Fibroblast of skin of back (primary cell): ENCODE measurements at regions not wholly inside any gene's neighbourhood (a gene's known extent, or its start where the extent isn't known, plus 50 kb on each side); places are given as distances from the start of the nearest gene placed in this dataset.
A peak's percentile ranks its signal among the peaks of the same experiment; 100 is the strongest.

Experiments used
- DNase-seq: peaks from one replicate; pipeline ENCODE4 v3.0.0-alpha.2; 2013

DNA sequence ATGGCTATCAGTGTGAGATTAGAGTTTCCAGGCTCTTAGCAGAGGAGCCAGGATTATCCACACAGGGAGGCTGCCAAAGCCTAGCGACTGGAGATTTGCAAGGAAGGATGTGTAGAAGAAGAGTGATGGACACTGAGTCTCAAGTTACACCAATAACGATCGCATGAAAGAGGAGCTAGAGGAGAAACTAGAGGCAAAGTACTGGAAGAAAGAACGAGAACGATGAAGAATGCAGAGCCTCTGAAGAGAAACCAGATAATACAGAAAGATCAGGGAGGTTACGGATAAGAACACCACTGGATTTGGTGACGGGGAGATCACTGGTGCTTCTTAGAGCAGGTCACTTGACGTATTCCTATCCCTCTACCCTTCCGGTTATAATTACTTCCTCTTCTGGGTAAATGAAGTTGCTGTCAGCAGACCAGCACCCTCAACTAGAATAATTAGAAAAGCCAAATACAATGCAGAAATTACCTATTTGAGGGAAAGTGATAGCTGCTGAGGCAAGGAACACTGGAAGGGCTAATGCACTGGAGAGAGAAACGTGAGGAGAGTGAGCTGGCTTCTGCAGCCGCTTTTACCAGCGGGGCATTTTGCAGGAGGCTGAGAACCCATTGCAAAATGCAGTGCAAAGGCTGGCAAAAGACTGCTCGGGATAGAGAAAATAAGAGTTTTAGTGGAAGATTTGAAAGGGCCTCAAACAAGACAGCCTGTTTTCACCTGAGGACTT is 93.1 kb upstream of the HIF1A start:
- no peak for DNase-seq

DNA sequence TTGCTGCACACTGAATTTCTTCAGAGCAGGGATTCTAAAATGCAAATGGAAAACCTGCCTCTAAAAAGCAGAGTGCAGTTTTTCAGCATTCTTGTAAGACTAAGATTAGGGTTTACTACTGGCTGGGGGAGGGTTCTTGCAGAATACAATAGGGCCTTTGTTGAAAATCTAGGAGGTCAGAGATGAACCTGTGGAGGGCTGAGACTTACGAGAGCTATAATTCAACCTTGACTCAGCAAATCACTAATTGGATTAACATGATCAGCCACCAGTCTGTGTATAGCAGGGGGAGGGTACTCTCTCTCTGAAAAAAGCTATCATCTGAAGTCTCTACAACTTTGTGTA is 92.6 kb upstream of the HIF1A start:
- DNase-seq: no peak

DNA sequence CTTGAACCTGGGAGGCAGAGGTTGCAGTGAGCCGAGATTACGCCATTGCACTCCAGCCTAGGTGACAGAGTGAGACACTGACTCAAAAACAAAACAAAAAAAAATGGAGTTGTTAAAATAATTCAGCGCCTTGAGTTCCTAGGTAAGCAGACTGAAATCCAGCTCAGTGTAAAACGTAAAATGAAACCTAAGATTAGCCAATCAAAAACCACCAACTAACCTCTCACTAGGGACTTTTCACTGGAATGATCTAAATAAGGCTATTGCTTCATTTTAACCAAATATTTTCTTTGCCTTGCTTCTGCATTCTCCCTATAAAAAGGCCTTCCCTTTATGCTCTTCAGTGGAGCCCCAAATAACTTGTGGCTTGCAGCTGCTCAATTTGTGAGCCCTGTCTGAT is 91.6 kb upstream of the HIF1A start:
- DNase-seq: no peak

DNA sequence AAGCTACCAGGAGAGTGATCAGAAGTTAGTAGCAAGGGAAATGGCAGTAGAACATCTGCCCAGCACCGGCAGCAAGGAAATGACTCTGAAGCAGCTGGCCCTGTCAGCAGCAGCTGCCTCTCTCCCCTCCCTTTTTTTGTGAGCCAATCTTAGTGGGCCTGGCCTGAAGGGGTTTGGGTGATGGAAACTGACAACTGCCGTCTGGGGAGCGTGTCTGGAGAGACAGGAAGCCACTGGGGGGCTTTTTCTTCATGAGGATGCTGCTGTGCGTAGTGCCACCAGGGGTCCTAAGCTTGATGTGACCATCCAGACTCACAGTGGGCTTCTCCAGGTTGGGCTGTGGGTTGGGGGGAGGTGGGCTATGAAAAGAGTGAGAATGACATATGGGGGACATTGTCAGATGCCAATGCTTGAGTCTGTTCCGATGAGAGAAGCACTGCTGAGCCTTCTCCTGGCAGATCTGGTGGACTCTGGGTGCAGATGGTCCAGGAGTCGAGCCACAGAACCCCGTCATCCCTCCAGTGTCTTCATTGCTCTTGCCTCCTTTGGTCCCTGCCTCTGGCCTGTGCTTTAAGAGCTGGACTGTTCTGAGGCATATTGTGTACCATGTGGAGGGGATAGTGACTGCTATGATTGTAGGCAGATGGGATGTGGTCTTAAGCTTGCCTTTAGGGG is 87.6 kb upstream of the HIF1A start:
- DNase-seq: no peak

DNA sequence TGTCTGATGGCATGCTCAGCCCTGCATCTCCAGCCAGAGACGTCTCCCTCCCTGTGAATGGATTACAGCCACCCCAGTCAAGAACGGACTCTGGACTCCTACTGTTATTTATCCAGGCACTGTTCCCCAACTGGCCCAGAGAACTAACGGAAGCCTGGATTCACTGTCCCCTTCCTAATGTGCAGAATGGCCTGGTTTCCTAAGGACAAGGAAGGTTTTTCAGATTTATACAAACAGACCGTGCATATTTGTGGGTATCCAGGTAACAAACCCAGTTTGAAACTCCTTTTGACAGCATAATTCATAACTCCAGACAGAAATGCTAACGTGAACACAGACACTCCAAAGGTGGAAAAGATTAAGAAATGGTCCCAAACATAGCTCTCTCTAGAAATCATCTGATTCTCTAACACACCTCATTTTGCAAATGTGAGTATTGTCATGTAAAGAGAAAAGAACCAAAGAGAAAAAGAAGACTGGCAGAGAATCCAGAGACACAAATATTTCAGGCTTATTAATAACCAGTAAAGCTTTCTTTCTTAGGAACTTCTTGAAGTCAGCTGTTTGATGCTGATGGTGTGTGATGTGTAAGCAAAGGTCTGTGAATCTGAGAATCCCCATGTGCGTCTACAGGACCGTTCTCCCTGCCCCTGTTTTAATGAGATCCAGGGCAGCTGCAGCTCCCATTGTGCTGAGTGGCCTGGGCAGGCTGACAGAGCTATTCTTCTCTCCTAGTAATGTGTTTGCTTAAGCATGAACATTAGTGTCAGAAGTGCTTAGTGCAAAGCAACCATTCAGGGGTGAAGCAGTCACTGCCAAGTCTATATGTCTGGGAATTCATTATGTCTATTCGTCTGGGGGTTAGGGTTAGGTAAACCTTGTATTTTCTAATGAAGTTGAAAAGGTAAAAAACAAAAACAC is 86.8 kb upstream of the HIF1A start:
- no peak for DNase-seq

DNA sequence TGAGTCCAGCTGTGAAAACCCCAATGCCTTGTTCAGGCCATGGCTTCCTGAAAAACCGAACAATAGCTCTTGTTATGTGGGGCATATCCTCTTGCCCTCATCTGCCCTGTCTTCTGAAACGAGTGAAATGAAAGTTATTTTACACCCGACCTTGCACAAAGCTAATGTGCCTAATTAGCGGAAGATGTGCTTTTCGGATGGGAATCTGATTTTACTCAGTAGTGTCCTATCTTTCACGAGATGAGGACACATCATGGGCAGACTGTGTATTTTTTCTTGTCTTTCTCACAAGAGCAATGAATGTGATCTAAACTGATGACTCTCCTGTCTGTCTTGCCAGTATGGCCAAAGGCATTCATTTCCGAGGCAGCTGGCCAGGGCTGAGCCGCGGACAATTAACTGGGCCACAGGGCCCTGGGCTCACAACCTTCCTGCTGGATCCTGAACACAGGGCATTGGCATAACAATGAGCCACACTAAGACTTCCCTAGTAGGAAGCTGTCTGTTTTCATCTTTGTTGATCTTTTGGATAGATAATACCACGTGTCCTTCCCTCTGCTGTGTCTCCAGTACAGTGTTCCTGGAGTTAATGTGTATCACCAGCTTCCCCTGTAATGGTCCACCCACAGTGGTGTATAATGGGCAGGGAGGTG is 86.0 kb upstream of the HIF1A start:
- peak; percentile 55 for DNase-seq

DNA sequence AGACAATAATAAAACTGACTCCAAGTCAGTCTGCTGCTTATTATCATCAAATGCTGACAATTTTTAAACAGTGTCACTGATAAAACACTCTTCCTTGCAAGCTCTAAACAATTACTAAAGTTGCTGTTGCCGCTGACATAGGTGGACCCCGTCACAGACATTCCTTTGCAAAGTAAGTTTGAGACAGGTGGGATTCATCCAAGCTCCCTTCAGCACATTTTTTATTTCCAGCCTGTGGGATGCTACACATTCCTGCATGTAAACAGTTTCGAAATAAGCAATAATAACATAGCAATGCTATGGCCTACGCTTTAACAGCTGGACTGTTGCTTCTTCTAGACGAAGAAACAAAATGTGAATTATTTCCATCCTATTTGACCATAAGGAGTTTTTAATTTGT is 85.4 kb upstream of the HIF1A start:
- DNase-seq: no peak

DNA sequence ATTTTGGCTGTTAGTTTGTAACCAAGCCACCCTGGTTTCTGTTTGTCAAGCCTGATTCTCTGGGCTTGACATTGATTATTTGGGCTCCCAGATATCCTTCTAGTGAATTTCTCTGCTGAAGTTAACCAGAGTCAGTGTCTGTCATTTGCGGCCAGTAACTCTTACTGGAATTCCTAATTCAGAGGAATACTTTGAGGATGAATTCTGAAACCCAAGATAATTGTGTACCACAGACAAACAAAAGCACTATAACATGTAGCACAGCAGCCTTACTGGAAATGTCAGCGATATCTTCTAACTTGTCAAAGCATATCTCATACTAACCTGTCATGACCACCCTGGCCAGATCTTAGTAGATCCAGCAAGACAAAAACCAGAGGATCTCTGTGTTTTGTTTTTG is 84.4 kb upstream of the HIF1A start:
- no peak for DNase-seq

DNA sequence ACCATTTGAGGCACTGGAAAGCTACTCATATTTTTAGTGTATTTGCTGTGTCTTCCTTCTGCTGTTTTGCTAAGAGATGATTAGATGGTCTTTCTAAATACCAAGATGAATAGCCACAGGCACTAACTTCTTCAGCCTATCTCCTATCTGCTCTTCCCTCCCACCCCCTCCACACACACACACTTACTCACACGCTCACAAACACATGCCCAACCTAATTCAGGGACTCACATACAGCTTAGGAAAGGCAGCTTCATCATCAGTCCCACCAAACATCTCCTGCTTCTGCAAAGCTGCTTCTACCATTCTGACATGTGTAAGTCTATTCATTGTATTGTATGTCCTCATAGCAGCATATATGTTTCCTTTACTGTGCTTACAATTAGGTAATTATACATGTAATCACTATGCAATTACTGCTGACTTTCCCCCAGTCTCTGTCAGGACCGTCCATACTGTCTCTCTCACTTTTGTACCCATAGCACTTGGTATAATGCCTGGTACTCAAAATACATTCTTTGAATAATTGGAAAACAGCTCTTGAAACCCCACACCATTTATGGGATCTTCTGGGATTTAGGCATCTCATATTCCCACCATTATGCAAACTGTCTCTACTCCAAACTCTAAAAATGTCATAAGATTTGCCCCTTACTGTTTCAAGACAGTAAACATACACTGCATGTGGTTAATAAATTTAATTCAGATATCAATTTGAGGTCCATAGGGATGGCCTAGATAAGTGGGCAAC is 83.3 kb upstream of the HIF1A start:
- peak; percentile 51 for DNase-seq

DNA sequence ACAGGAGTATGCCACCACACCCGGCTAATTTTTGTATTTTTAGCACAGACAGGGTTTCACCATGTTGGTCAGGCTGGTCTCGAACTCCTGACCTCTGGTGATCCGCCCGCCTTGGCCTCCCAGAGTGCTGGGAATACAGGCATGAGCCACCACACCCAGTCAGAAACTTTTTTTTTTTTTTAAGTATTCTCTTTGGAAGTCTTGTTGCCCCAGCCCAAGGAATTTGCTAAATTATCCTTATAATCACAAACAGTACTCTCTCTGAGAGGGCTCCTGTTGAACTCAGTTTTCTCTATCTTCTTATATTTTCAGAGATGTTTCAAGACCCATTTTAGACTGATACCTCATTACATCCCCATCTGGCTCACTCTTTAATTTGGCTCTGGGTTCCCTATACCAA is 82.3 kb upstream of the HIF1A start:
- peak; percentile 32 for DNase-seq

DNA sequence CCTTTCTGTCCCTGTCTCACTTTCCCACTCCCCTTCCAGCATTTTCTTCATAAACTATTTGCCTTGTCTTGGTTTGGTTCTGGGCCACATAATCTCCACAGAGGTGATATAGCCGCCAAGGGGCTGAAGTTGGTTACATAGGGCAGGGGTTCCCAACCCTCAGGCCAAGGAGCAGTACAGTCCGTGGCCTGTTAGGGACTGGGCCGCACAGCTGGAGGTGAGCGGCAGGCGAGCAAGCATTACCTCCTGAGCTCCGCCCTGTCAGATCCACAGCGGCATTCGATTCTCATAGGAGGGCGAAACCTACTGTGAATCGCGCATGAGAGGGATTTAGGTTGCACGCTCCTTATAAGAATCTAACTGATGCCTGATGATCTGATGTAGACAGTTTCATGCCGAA is 80.6 kb upstream of the HIF1A start:
- DNase-seq: no peak

DNA sequence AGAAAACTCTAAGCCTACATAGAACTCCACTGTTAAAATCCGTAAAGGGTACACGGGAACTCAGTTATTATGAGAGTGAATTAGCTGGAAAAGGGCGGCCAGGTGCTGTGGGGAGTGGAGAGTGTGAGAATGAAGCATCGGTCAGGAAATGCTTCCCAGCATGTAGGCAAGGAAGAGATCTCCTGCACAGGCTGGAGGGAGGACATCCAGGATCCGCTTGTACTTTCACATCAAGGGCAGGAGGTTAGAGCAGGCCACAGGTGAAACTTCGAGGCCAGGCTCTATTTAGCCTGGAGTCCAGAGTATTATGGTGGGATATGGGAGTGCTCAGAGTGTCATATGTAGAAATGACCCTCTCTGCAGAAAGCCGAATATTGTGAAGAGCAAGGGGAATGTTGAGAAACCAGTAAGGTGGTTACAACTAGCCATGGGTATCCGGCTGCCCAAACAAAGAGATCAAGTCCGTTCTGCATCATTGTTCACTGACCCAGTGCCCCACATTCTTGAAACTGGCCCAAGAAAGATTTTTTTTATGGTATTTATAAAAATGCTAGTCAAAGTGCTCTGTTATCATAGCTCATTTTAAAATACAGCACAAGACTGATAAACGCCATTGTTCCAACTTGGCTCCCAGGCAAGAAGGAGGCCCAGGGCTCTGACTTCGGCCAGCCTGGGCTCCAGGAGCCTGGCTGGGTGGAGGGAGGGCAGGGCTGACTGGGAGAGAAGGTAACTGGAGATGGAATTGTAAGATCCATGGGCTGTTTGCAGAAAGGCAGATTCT is 79.4 kb upstream of the HIF1A start:
- DNase-seq: no peak

DNA sequence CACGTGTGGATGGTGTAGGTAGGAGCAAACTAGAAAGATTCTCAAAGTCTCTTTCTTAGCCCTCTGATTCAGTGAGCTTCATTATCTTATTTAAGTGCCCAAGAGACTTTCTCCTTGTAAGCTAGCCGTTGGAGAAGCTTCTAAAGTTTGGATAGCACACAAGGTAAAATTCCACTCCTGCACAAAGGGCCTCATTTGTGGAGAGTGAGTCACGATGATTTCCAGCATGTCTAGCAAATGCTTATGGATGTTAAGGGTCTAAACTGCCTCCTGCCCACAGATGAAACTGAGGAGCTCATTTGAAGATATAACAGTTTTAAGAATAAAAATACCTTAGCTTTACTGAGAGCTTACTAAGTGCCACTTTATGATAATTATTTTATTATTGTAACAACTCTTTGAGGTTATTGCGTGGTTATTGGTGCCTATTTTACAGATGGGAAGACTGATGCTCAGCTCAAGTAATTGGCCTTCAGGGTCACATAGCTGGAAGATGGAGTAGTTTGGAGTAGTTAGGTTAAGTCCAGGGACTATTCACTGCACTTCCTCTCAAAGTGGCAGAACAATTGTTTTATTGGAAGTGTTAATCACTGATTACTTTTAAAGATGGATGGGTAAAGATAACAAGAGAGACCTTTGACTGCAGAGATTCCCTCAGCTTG is 78.7 kb upstream of the HIF1A start:
- peak; percentile 74 for DNase-seq

DNA sequence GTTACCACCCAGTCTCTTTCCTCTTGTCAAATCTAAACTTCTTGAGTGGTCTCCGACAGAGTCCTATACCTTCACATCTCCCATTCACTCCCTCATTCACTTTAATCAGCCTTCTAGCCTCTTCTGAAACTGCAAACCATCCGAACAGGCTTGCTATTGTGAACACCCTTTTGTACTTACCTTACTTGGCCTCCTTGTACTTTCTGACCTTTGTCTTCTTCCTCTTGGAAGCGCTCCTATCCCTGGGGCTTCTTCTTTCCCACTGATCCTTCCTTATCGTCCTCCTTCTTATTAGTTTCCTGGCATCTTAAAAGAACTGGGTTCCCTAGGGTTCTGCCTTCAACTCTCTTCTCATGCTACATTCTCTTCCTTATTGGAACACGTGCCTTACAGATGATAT is 76.9 kb upstream of the HIF1A start:
- DNase-seq: no peak

DNA sequence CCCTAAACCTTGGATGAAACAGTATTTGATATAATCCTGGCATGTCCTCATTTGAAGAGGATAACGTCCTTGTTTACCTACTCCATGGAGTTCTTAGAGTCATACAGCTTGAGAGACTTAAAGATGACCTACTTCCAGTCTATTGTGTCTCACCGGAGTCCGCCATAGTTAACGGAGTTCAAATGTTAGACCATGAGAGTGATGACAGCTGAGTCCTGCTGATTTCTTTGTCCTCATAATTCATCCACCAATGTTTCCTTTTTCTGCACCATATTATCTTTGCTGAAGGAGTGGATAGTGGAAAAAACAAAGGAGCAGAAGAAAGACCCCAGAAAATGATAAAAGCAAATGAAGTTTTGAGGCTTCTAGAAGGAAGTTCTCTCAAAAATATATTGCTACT is 75.8 kb upstream of the HIF1A start:
- DNase-seq: no peak

DNA sequence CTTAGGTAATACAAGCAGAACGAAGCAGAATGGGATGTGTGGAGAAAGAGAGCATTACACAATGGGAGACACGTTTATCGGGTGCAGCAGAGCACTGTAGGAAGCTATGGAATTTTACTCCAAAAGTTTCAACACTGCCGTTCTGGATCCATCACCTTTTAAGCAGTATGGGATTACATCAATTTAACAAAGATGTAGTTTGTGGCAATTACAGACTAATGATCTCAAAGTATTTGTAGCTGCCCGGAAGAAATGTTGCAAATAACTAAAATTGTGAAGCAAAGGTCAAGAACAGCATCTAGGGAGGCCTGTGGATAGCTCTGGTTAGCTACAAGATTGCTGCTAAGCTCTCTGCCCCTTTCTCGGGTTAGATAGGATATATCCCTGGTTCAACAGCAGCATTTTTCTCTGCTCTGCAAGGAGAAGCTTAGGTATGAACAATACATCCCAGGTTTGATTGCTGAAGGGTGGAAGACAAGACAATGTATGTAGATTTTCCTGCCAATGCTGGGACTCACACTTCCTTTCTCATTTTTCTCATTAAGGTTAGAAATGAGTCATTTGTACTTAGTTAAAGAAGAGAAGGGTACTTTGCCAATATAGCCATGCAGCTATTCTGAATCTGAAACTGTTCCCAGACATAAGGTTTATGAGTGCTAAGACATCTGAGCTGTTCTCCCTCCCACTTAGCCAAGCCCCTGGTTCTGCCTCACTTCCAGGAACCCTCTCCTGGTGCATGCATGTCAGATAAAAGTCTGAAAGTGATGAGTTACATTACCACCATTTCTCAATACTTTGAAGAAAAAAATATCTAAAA is 75.0 kb upstream of the HIF1A start:
- DNase-seq: peak; percentile 55

DNA sequence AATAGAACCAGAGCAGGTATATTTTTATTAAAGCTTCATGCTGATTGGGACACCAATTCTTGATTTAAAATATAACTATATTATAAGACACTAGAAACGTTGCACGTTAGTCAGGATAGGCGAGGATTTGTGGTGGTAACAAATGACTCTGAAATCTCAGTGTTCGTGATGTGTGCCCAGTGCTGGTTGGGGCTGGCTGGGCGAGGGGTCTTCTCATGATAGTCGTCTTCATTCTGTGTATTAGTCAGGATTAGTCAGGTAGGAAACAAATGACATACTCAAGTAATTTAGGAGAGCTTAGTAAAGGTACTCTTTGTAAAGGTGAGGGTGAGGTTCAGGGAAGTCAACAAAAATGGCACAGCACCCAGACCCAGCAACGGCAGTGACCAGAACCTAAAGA is 73.9 kb upstream of the HIF1A start:
- no peak for DNase-seq

DNA sequence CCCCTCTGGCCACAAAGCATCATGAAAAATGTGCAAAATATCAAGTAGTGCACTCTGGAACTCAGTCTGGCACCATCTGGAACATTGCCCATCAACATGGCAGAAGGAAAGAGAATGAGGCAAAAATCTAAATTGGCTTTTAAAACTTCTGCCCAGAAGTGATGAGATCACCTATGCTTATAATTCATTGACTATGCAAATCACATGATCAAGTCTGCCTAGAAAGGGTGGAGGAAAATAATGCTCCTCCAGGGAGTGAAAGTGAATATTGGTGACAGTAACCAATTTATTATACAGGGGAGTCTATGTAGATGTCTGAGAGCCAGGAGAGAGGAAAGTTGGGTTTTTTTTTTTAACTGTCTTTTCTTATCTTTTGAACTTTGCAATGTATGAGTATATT is 73.3 kb upstream of the HIF1A start:
- no peak for DNase-seq

DNA sequence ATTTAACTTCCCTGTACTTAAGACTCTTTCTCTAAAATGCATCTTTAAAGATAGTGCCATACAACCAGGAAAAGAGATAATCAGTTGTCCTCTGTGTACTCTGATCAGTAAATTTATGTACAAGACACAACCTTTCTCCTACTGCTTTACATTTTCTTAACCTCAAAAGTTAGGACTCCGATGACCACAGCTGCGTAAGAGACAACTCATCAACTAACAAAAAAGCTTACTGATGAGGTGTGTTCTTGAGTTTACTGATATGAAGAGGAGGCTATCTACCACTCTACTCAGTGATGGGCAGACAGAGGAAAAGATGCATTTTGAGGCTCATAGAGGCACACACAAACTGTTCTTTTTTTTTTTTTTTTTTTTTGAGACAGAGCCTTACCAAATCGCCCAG is 71.4 kb upstream of the HIF1A start:
- DNase-seq: no peak

DNA sequence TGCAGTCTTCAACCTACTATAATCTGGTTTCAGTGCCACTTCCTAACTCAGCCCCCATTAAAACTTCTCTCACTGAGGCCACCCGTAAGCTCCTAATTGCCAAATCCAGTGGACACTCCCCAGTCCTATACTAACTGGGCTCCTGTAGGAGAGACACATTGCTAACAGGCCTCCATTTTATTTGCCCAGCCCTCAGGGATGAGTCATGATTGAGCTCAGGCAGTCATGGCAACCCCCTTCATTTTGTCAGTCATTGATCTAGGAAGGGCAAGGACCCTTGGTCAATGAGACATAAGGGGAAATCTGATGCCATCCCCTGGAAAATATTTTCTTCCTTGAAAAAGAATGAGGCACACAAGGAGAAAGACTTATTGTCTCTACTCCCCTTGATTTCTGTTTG is 70.1 kb upstream of the HIF1A start:
- peak; percentile 38 for DNase-seq
